Heart left ventricle (tissue), 13 donors: ENCODE measurements at regions not wholly inside any gene's neighbourhood (a gene's known extent, or its start where the extent isn't known, plus 50 kb on each side); places are given as distances from the start of the nearest gene placed in this dataset.

Source experiments
- CTCF ChIP-seq, 12 donors: fragments of 200-600 bp; sonication (generic) in 4 of 12; IDR thresholded peaks; one replicate each; pipeline versions ENCODE4 v1.5.0 to v1.8.0; 2018 to 2022; ENCODE audit warnings: antibody characterized with exemption in 12 of 12, mild to moderate bottlenecking in 5 of 12
- POLR2A ChIP-seq, 2 donors: fragments of 450-650 bp; IDR thresholded peaks; one replicate each; pipeline ENCODE4 v1.6.1; 2017; ENCODE audit warnings: antibody characterized with exemption in 2 of 2, mild to moderate bottlenecking in 2 of 2, moderate library complexity in 2 of 2
- donor health status: ischemic (EF 13 %, LVEDD 7.1; RV severe dilation, severe dysfunction).
- donor health status: DM: no; HTN: yes; CAD: no.
- donor health status: DM: no; HTN: no; CAD: no.
- donor health status: ischemic (EF 25% LVEDD 6.9; RV normal size, moderate dysfunction).
- donor health status: ischemic (EF 25% LVEDD 5.7; RV mildly dilated, moderate dysfunction).
- donor health status: ischemic (EF 35%, LVEDD 5.7; RV mildly dilated, moderate dysfunction).
- donor health status: nonischemic (EF 11% LVEDD 7.7; RV severe dilation, severe dysfunction).
- donor health status: DM: yes; HTN: yes; CAD: no.
- donor health status: PGD.
- donor health status: ischemic (EF 29% LVEDD 5.4; RV normal size, mild dysfunction).
- donor health status: nonischemic (EF 23%, LVEDD 6.1; RV moderate dilation, normal function).

GRCh38 chr10:9900751-9901150 lies 1116.9 kb upstream of the CELF2 start:
- TF ChIP-seq CTCF (IDR thresholded peaks at IDR 0.05), result no peak
- TF ChIP-seq POLR2A (IDR thresholded peaks at IDR 0.05), result no peak
